HG02642 (cell line): ENCODE measurements at regions not wholly inside any gene's neighbourhood (a gene's known extent, or its start where the extent isn't known, plus 50 kb on each side); places are given as distances from the start of the nearest gene placed in this dataset.

Experiments
- ATAC-seq: cut with Tn5 transposase; IDR thresholded peaks from one replicate; pipeline ENCODE4 v1.9.1; 2021; ENCODE audit warnings: mild to moderate bottlenecking; ENCODE audit not compliant: unreplicated experiment, poor library complexity

- ATAC-seq = no peak
Observed at GRCh38 chr2:16615687-16616615, 49.7 kb downstream of the CYRIA start.

- no peak for ATAC-seq
Observed at GRCh38 chr2:16615246-16615645, 50.4 kb downstream of the CYRIA start.

- no peak for ATAC-seq
Observed at GRCh38 chr2:16614314-16614860, 51.2 kb downstream of the CYRIA start.

GRCh38 chr2:16613539-16614011 lies 52.1 kb downstream of the CYRIA start:
- ATAC-seq = no peak

- ATAC-seq = no peak
Observed at GRCh38 chr2:16612490-16612889, 53.1 kb downstream of the CYRIA start.

- no peak for ATAC-seq
Observed at GRCh38 chr2:16609786-16610185, 55.8 kb downstream of the CYRIA start.

GRCh38 chr2:16608661-16609643 lies 56.7 kb downstream of the CYRIA start:
- ATAC-seq = peak; percentile 96

- no peak for ATAC-seq
Observed at GRCh38 chr2:16607301-16607700, 58.3 kb downstream of the CYRIA start.

GRCh38 chr2:16604236-16604635 lies 61.4 kb downstream of the CYRIA start:
- ATAC-seq = no peak

- no peak for ATAC-seq
Observed at GRCh38 chr2:16591370-16591933, 74.2 kb downstream of the CYRIA start.

GRCh38 chr2:16589465-16589864 lies 76.2 kb downstream of the CYRIA start:
- ATAC-seq = no peak

- ATAC-seq = no peak
Observed at GRCh38 chr2:16588565-16588964, 77.1 kb downstream of the CYRIA start.

GRCh38 chr2:16587601-16588000 lies 78.0 kb downstream of the CYRIA start:
- no peak for ATAC-seq

GRCh38 chr2:16584824-16585540 lies 80.7 kb downstream of the CYRIA start:
- no peak for ATAC-seq

GRCh38 chr2:16584084-16584483 lies 81.5 kb downstream of the CYRIA start:
- no peak for ATAC-seq

GRCh38 chr2:16581241-16581640 lies 84.4 kb downstream of the CYRIA start:
- ATAC-seq = no peak

GRCh38 chr2:16578081-16578480 lies 87.6 kb downstream of the CYRIA start:
- ATAC-seq = no peak

- ATAC-seq = no peak
Observed at GRCh38 chr2:16570516-16570915, 95.1 kb downstream of the CYRIA start.

- no peak for ATAC-seq
Observed at GRCh38 chr2:16568998-16569784, 96.4 kb downstream of the CYRIA start.
